ENCODE measurements at regions not wholly inside any gene's neighbourhood (a gene's known extent, or its start where the extent isn't known, plus 50 kb on each side); places are given as distances from the start of the nearest gene placed in this dataset.

GRCh38 chr12:115341442-115341841 is 657.5 kb upstream of the TBX3 start:
- CTCF ChIA-PET, result no interaction called here
- H3K4me1 ChIP-seq (ENCODE audit: control insufficient read depth in 1 of 2, insufficient read depth in 2 of 2, low read depth in 1 of 2, low read length in 1 of 2), result peaks cover 0 to 15% of the 10 kb centered on the region in 2 experiments; a peak in 3 of 4 replicates
- peak overlapping the region in 1 of 2 experiments; percentile 92; a peak in 2 of 4 replicates for H3K27ac ChIP-seq (ENCODE audit: low read depth in 2 of 2, low read length in 1 of 2)
- peaks cover 20% of the 10 kb centered on the region for H3F3A ChIP-seq (replicated peaks; ENCODE audit: insufficient read depth)
- H3K27me3 ChIP-seq (ENCODE audit: insufficient read depth), result no peaks in the 10 kb centered on the region
- no peaks in the 10 kb centered on the region for H3K36me3 ChIP-seq (replicated peaks in 1 of 2; ENCODE audit: control insufficient read depth in 1 of 2, insufficient read depth in 2 of 2, low read length in 1 of 2)
- H3K79me2 ChIP-seq (ENCODE audit: insufficient read depth), result no peaks in the 10 kb centered on the region
- peak overlapping the region; percentile 58 for H3K9ac ChIP-seq
- no peaks in the 10 kb centered on the region for H3K9me3 ChIP-seq
- WGBS (ENCODE audit: low lambda C conversion rate), result 10% methylated on average over 4 of the region's 6 CpGs
- no peak overlapping the region for H3K4me3 ChIP-seq (ENCODE audit: low read depth in 2 of 2, low read length in 1 of 2)
- no peaks in the 10 kb centered on the region for H3K9me2 ChIP-seq
- H3K4me2 ChIP-seq, result peak overlapping the region; percentile 22; the same call in 1 of the 2 replicates
- no peak for DNase-seq
- H2AFZ ChIP-seq (ENCODE audit: low read depth), result peak overlapping the region; percentile 61
- POLR2A ChIA-PET, result no interaction called here
- no peaks in the 10 kb centered on the region for H4K20me1 ChIP-seq (ENCODE audit: insufficient read depth)
- TF ChIP-seq RXRA (IDR thresholded peaks at IDR 0.05; ENCODE audit: borderline replicate concordance, low read depth) (peak; percentile 85; the same call in 1 of the 2 replicates), REST (IDR thresholded peaks at IDR 0.05; ENCODE audit: low read depth, low read length) (0 out of 2 replicates have a peak, but pooled peaks have one; percentile 32), RFX5 (IDR thresholded peaks at IDR 0.05; ENCODE audit: low read length) (no peak), GATA2 (CRISPR knock-in tag; IDR thresholded peaks at IDR 0.05) (no peak), POLR2AphosphoS5 (IDR thresholded peaks at IDR 0.05; ENCODE audit: low read depth, low read length) (peak; percentile 81; the same call in 1 of the 2 replicates), MEF2A (IDR thresholded peaks at IDR 0.05; ENCODE audit: borderline replicate concordance, low read depth) (peak; percentile 67; the same call in 1 of the 2 replicates), USF1 (IDR thresholded peaks at IDR 0.05; ENCODE audit: borderline replicate concordance, low read depth) (peak; percentile 67; the same call in 1 of the 2 replicates), RCOR1 (IDR thresholded peaks at IDR 0.05; ENCODE audit: low read length) (no peak), MXI1 (IDR thresholded peaks at IDR 0.05; ENCODE audit: low read depth, low read length) (no peak), USF2 (IDR thresholded peaks at IDR 0.05; ENCODE audit: borderline replicate concordance, low read depth, low read length) (no peak), IRF3 (IDR thresholded peaks at IDR 0.05; ENCODE audit: low read depth, low read length) (no peak), FOSL2 (IDR thresholded peaks at IDR 0.05; ENCODE audit: borderline replicate concordance, low read depth) (peak; percentile 99), GABPA (IDR thresholded peaks at IDR 0.05; ENCODE audit: low read depth) (no peak), YY1 (IDR thresholded peaks at IDR 0.05; ENCODE audit: low read depth) (no peak), MAX (IDR thresholded peaks at IDR 0.05; ENCODE audit: low read depth) (peak; percentile 89), FOXM1 (IDR thresholded peaks at IDR 0.05; ENCODE audit: low read depth) (peak; percentile 34; the same call in 1 of the 2 replicates), ELF1 (IDR thresholded peaks at IDR 0.05) (no peak), RAD21 (IDR thresholded peaks at IDR 0.05; ENCODE audit: low read length) (no peak), EZH2phosphoT487 (IDR thresholded peaks at IDR 0.05; ENCODE audit: borderline replicate concordance, low read depth) (no peak), NFIC (IDR thresholded peaks at IDR 0.05; ENCODE audit: borderline replicate concordance) (peak; percentile 99), FOXJ3 (CRISPR knock-in tag; IDR thresholded peaks at IDR 0.05) (no peak), CTCF (IDR thresholded peaks at IDR 0.05) (no peak), TEAD4 (IDR thresholded peaks at IDR 0.05; ENCODE audit: borderline replicate concordance, insufficient read depth) (peak; percentile 76; the same call in 1 of the 2 replicates), ZBTB33 (IDR thresholded peaks at IDR 0.05; ENCODE audit: borderline replicate concordance, low read depth) (peak; percentile 89)

Measured in SK-N-SH (cell line).